ENCODE measurements at regions not wholly inside any gene's neighbourhood (a gene's known extent, or its start where the extent isn't known, plus 50 kb on each side); places are given as distances from the start of the nearest gene placed in this dataset.

GRCh38 chr5:106510321-106510720, 1160.4 kb downstream of the EFNA5 start:
- Histone ChIP-seq H3K27me3 (ENCODE audit: insufficient read depth, low read length) (no peaks in the 10 kb centered on the region), H3K4me3 (ENCODE audit: low read length) (no peak overlapping the region), H3K27ac (ENCODE audit: low read depth, low read length) (no peak overlapping the region), H3K9ac (ENCODE audit: low read depth, low read length) (no peak overlapping the region), H3K36me3 (ENCODE audit: insufficient read depth, low read length) (no peaks in the 10 kb centered on the region), H3K9me3 (ENCODE audit: insufficient read depth, low read depth, low read length) (no peaks in the 10 kb centered on the region), H3K4me1 (ENCODE audit: insufficient read depth, low read length) (no peaks in the 10 kb centered on the region)

DNA sequence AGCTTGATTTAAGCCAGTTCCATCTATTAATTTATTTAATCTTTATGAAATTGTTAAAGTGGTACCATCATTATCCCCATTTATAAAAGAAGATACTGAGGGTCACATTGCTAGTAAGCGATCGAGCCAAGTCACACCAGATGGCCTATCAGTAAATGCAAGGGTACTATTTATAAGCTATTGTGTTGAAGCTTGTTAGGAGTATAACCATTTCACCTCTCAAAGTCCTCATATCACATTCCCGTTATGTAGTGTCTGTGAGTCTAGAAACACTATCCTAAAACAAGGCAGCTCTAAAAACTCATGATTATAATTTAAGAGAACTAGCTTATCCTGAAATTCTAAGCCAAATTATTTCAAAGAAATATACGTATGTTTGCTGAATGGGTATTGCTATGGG, 1161.8 kb downstream of the EFNA5 start:
- H3K4me3 ChIP-seq (ENCODE audit: low read length), result no peak overlapping the region
- no peak overlapping the region for H3K9ac ChIP-seq (ENCODE audit: low read depth, low read length)
- H3K4me1 ChIP-seq (ENCODE audit: insufficient read depth, low read length), result no peaks in the 10 kb centered on the region
- WGBS, result 71% methylated on average over 1 of the region's 4 CpGs
- no peak overlapping the region for H3K27ac ChIP-seq (ENCODE audit: low read depth, low read length)
- no peaks in the 10 kb centered on the region for H3K27me3 ChIP-seq (ENCODE audit: insufficient read depth, low read length)
- no peaks in the 10 kb centered on the region for H3K9me3 ChIP-seq (ENCODE audit: insufficient read depth, low read depth, low read length)
- H3K36me3 ChIP-seq (ENCODE audit: insufficient read depth, low read length), result no peaks in the 10 kb centered on the region

DNA sequence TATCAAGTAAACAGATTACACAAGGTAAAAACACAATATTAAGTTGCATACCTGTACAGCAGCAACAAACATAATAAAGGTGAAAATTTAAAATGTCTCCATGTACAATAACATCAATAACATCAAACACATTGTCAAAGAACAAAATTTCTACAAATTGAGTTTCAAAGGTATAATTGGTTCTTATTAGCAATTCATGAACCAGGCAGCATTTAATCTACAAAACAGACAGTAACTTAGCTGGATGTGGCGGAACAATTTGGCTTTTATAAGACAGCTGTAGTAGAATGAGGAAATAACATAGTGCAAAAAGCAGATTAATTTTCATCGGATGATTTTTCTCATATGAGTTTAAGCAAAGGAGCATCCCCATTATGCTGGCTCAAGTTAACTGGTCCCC, 1176.8 kb downstream of the EFNA5 start:
- no peaks in the 10 kb centered on the region for H3K36me3 ChIP-seq (ENCODE audit: insufficient read depth, low read length)
- no peak overlapping the region for H3K4me3 ChIP-seq (ENCODE audit: low read length)
- 93% methylated on average over 2 of the region's 2 CpGs for WGBS
- H3K4me1 ChIP-seq (ENCODE audit: insufficient read depth, low read length), result no peaks in the 10 kb centered on the region
- no peaks in the 10 kb centered on the region for H3K9me3 ChIP-seq (ENCODE audit: insufficient read depth, low read depth, low read length)
- no peak overlapping the region for H3K27ac ChIP-seq (ENCODE audit: low read depth, low read length)
- H3K27me3 ChIP-seq (ENCODE audit: insufficient read depth, low read length), result no peaks in the 10 kb centered on the region
- no peak overlapping the region for H3K9ac ChIP-seq (ENCODE audit: low read depth, low read length)

DNA sequence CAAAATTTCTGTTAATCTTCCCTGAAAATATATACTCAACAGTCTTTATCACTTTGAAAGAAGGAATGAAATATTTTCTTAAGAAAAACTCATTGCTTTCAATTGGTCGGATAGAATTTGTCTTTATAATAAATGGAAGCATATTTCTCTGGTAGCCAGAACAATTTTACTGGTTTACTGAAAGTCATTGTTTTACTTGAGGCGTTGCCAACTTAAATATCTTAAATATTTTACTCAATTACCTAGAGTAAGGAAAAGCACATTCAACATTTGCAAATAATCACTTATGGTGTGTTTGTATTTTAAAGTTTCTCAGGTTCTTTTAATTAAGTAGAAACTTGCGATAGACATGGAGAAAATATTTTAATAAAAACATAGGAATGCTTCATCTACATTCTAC, 1181.7 kb downstream of the EFNA5 start:
- H3K27me3 ChIP-seq (ENCODE audit: insufficient read depth, low read length), result no peaks in the 10 kb centered on the region
- no peak overlapping the region for H3K9ac ChIP-seq (ENCODE audit: low read depth, low read length)
- no peak overlapping the region for H3K27ac ChIP-seq (ENCODE audit: low read depth, low read length)
- no peaks in the 10 kb centered on the region for H3K36me3 ChIP-seq (ENCODE audit: insufficient read depth, low read length)
- H3K4me3 ChIP-seq (ENCODE audit: low read length), result no peak overlapping the region
- WGBS, result 91% methylated on average over 1 of the region's 3 CpGs
- no peaks in the 10 kb centered on the region for H3K4me1 ChIP-seq (ENCODE audit: insufficient read depth, low read length)
- no peaks in the 10 kb centered on the region for H3K9me3 ChIP-seq (ENCODE audit: insufficient read depth, low read depth, low read length)

DNA sequence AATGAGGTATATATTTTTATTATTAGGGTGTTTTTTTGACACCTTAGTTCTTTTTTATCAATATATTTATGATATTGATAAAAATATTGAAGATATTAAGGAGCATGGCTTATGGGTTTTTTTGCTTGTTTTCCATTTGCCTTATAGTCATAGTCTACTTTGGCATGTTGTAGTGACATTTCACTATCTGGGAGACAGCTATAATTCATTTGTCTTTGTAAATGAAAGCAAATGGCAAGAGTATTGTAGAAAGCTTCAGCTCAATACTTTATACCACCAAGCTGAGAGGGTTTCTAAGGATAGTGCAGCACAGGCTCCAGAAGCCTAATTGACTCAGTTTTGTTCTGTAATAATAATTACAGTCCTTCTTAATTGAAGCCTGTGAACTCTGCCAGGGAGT, 1182.3 kb downstream of the EFNA5 start:
- H3K27me3 ChIP-seq (ENCODE audit: insufficient read depth, low read length), result no peaks in the 10 kb centered on the region
- no peak overlapping the region for H3K9ac ChIP-seq (ENCODE audit: low read depth, low read length)
- no peaks in the 10 kb centered on the region for H3K4me1 ChIP-seq (ENCODE audit: insufficient read depth, low read length)
- H3K36me3 ChIP-seq (ENCODE audit: insufficient read depth, low read length), result no peaks in the 10 kb centered on the region
- H3K27ac ChIP-seq (ENCODE audit: low read depth, low read length), result no peak overlapping the region
- H3K9me3 ChIP-seq (ENCODE audit: insufficient read depth, low read depth, low read length), result no peaks in the 10 kb centered on the region
- no peak overlapping the region for H3K4me3 ChIP-seq (ENCODE audit: low read length)

DNA sequence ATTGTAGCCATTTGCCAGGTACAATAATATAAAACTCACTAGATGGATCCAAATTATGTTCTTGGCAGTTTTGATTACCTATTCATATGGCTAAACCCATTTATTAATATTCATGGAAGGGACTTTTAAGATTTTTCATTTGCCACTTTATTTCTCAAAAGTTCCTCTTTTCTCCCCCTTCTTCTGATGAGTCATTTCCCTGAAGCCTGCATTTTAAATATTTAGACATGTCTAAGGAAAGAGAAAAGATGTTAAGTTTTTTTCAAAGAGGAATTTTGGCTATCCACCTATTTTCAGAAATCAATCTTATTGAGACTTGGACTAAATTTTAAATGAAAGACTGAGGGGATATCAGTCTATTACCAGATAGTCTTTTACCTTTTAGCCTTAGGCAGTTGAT, 1189.4 kb downstream of the EFNA5 start:
- H3K9me3 ChIP-seq (ENCODE audit: insufficient read depth, low read depth, low read length), result no peaks in the 10 kb centered on the region
- no peaks in the 10 kb centered on the region for H3K4me1 ChIP-seq (ENCODE audit: insufficient read depth, low read length)
- H3K27ac ChIP-seq (ENCODE audit: low read depth, low read length), result no peak overlapping the region
- H3K27me3 ChIP-seq (ENCODE audit: insufficient read depth, low read length), result no peaks in the 10 kb centered on the region
- H3K9ac ChIP-seq (ENCODE audit: low read depth, low read length), result no peak overlapping the region
- H3K36me3 ChIP-seq (ENCODE audit: insufficient read depth, low read length), result no peaks in the 10 kb centered on the region
- H3K4me3 ChIP-seq (ENCODE audit: low read length), result no peak overlapping the region

DNA sequence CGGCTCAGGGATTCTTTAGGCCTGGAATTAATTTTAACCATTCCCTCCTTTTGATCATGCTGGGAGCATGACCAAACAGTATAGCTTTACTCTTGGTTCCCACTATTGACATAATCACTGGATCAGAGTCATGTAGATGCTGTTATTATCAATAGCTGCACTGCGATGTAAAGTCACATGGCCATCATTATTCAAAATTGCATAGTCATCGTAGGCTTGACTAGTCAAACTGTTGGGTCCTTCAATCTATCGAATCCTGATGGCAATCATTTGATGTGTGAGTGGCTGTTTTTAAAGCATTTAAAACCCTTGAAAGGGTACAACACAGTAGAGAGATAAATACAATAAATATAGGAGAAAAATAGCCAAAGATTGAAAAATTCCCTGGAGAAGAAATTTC, 1194.1 kb downstream of the EFNA5 start:
- Histone ChIP-seq H3K9ac (ENCODE audit: low read depth, low read length) (no peak overlapping the region), H3K9me3 (ENCODE audit: insufficient read depth, low read depth, low read length) (peaks cover 5% of the 10 kb centered on the region; the same call in 1 of the 2 replicates), H3K27ac (ENCODE audit: low read depth, low read length) (no peak overlapping the region), H3K36me3 (ENCODE audit: insufficient read depth, low read length) (no peaks in the 10 kb centered on the region), H3K4me3 (ENCODE audit: low read length) (no peak overlapping the region), H3K4me1 (ENCODE audit: insufficient read depth, low read length) (no peaks in the 10 kb centered on the region), H3K27me3 (ENCODE audit: insufficient read depth, low read length) (no peaks in the 10 kb centered on the region)
- 95% methylated on average over 4 of the region's 4 CpGs for WGBS

GRCh38 chr5:106474066-106474465, 1196.7 kb downstream of the EFNA5 start:
- H3K4me3 ChIP-seq (ENCODE audit: low read length), result no peak overlapping the region
- H3K9me3 ChIP-seq (ENCODE audit: insufficient read depth, low read depth, low read length), result peaks cover 5% of the 10 kb centered on the region; the same call in 1 of the 2 replicates
- no peaks in the 10 kb centered on the region for H3K27me3 ChIP-seq (ENCODE audit: insufficient read depth, low read length)
- H3K27ac ChIP-seq (ENCODE audit: low read depth, low read length), result no peak overlapping the region
- H3K9ac ChIP-seq (ENCODE audit: low read depth, low read length), result no peak overlapping the region
- H3K4me1 ChIP-seq (ENCODE audit: insufficient read depth, low read length), result no peaks in the 10 kb centered on the region
- H3K36me3 ChIP-seq (ENCODE audit: insufficient read depth, low read length), result no peaks in the 10 kb centered on the region

DNA sequence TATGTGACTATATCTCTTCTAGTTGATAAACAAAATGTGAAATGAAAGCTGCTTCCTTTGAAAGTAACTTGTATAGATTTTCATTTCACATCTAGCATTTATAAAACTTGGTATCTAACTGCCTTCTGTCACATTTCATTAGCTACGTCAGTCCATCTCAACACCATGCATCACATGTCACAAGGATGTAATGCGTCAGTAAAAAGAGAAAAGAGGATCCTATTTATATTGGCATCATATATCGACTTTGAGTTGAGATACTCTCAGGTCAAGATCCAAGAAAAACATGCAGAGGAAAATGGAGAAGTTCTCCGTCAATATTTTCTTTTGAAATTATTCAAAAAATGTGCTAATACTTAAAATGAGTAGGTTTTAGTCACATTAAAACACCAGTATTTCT, 1211.2 kb downstream of the EFNA5 start:
- H3K4me1 ChIP-seq (ENCODE audit: insufficient read depth, low read length), result peaks cover under 1% of the 10 kb centered on the region
- H3K9me3 ChIP-seq (ENCODE audit: insufficient read depth, low read depth, low read length), result no peaks in the 10 kb centered on the region
- H3K9ac ChIP-seq (ENCODE audit: low read depth, low read length), result no peak overlapping the region
- no peaks in the 10 kb centered on the region for H3K27me3 ChIP-seq (ENCODE audit: insufficient read depth, low read length)
- WGBS, result 100% methylated on average over 3 of the region's 4 CpGs
- no peak overlapping the region for H3K4me3 ChIP-seq (ENCODE audit: low read length)
- H3K36me3 ChIP-seq (ENCODE audit: insufficient read depth, low read length), result no peaks in the 10 kb centered on the region
- no peak overlapping the region for H3K27ac ChIP-seq (ENCODE audit: low read depth, low read length)

DNA sequence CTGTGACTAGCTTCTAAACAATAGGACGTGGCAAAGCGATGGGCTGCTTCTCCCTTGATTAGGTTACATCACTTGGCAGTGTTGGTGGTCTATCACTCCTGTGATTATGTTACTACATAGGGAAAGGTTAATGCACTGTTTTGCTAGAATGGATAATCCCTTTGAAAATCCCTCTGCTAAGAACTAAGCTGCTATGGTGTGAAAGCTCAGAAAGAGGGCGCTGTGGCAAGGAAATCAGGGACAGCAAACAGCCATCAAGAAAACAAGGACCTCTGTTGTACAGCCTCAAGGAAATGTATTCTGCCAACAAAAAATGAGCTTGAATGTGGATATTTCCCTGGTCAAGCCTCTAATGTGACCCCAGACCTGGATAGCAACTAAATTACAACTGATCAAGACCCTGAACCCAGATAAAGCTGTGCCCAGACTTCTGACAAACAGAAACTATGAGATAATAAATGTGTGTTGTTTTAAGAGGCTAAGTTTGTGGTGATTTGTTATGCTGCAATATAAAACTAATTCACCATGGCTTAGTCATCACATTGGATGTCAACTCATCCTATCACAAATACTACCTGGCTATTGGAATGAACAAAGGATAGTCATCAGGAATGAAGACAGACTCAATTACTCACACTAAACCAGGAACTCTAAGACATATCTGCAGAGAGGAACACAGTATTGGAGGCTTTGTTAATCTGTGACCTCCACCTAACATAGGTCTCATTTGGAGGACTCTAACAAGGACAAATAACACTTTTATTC, 1215.9 kb downstream of the EFNA5 start:
- no peak overlapping the region for H3K27ac ChIP-seq (ENCODE audit: low read depth, low read length)
- WGBS, result 12% methylated on average over 3 of the region's 3 CpGs
- no peaks in the 10 kb centered on the region for H3K9me3 ChIP-seq (ENCODE audit: insufficient read depth, low read depth, low read length)
- H3K27me3 ChIP-seq (ENCODE audit: insufficient read depth, low read length), result no peaks in the 10 kb centered on the region
- no peaks in the 10 kb centered on the region for H3K36me3 ChIP-seq (ENCODE audit: insufficient read depth, low read length)
- H3K9ac ChIP-seq (ENCODE audit: low read depth, low read length), result no peak overlapping the region
- no peak overlapping the region for H3K4me3 ChIP-seq (ENCODE audit: low read length)
- H3K4me1 ChIP-seq (ENCODE audit: insufficient read depth, low read length), result peaks cover 5% of the 10 kb centered on the region

DNA sequence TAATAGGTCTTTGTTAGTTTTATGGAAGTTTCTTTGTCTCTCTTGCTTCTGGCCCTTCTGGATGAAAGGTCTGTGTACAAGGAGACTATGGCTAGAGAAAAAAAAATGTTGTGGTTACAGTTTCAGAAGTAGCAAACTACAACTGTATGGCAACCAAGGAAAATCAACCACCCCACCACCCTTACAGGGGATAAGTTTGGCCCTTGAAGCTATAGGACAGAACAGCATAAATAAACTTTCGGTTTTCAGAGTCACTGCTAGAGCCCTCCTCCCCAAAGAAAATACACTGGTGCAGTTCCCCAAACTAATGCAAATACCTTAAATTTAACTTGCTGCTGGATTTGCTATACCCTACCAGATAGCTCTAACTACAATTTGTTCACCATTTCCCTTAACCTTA, 1216.7 kb downstream of the EFNA5 start:
- no peak overlapping the region for H3K27ac ChIP-seq (ENCODE audit: low read depth, low read length)
- H3K4me1 ChIP-seq (ENCODE audit: insufficient read depth, low read length), result peaks cover 5% of the 10 kb centered on the region
- no peaks in the 10 kb centered on the region for H3K36me3 ChIP-seq (ENCODE audit: insufficient read depth, low read length)
- WGBS, result 94% methylated on average over 1 of the region's 1 CpG
- H3K27me3 ChIP-seq (ENCODE audit: insufficient read depth, low read length), result no peaks in the 10 kb centered on the region
- no peaks in the 10 kb centered on the region for H3K9me3 ChIP-seq (ENCODE audit: insufficient read depth, low read depth, low read length)
- no peak overlapping the region for H3K4me3 ChIP-seq (ENCODE audit: low read length)
- no peak overlapping the region for H3K9ac ChIP-seq (ENCODE audit: low read depth, low read length)

GRCh38 chr5:106451998-106452397, 1218.7 kb downstream of the EFNA5 start:
- Histone ChIP-seq H3K4me1 (ENCODE audit: insufficient read depth, low read length) (peaks cover 5% of the 10 kb centered on the region), H3K27ac (ENCODE audit: low read depth, low read length) (no peak overlapping the region), H3K36me3 (ENCODE audit: insufficient read depth, low read length) (no peaks in the 10 kb centered on the region), H3K9me3 (ENCODE audit: insufficient read depth, low read depth, low read length) (no peaks in the 10 kb centered on the region), H3K9ac (ENCODE audit: low read depth, low read length) (no peak overlapping the region), H3K4me3 (ENCODE audit: low read length) (no peak overlapping the region), H3K27me3 (ENCODE audit: insufficient read depth, low read length) (no peaks in the 10 kb centered on the region)
- 93% methylated on average over 5 of the region's 5 CpGs for WGBS

Measured in HUES64 (cell line).